ENCODE measurements at regions not wholly inside any gene's neighbourhood (a gene's known extent, or its start where the extent isn't known, plus 50 kb on each side); places are given as distances from the start of the nearest gene placed in this dataset.

DNA sequence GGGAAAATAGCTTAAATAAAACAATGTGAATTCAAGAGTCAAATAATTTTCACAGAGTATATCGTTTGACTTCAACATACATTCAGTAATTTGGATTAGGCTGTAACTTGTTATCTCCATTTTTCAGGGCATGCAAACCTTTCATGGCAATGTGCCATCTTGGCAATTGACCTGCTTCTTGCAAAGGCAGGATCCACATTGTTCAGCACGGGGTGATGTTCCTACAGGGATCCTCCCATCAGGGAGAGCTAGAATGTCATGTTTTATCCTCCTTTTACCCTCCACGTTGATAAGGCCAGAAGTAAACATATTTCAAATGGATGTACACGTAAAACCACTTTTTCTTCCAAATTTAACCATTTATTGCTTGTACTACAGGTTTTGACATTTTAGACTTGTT is 314.4 kb downstream of the GALC start:
- TF ChIP-seq, protein P1, sequence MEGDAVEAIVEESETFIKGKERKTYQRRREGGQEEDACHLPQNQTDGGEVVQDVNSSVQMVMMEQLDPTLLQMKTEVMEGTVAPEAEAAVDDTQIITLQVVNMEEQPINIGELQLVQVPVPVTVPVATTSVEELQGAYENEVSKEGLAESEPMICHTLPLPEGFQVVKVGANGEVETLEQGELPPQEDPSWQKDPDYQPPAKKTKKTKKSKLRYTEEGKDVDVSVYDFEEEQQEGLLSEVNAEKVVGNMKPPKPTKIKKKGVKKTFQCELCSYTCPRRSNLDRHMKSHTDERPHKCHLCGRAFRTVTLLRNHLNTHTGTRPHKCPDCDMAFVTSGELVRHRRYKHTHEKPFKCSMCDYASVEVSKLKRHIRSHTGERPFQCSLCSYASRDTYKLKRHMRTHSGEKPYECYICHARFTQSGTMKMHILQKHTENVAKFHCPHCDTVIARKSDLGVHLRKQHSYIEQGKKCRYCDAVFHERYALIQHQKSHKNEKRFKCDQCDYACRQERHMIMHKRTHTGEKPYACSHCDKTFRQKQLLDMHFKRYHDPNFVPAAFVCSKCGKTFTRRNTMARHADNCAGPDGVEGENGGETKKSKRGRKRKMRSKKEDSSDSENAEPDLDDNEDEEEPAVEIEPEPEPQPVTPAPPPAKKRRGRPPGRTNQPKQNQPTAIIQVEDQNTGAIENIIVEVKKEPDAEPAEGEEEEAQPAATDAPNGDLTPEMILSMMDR (IDR thresholded peaks at IDR 0.05), result no peak
- no peak for TF ChIP-seq POLR2A (IDR thresholded peaks at IDR 0.05)
